WTC11 (cell line): ENCODE measurements at regions not wholly inside any gene's neighbourhood (a gene's known extent, or its start where the extent isn't known, plus 50 kb on each side); places are given as distances from the start of the nearest gene placed in this dataset.

Experiments used
- ATAC-seq: fragments of 200-7000 bp; cut with Tn5 transposase; 2 replicates; pipeline ENCODE4 v1.10.0; 2021; ENCODE audit warnings: mild to moderate bottlenecking, moderate library complexity
- CTCF ChIA-PET: fragments of 300-600 bp; sonication (Branson Sonifier 250); formaldehyde crosslinking; loops from one replicate; lab custom pipeline; 2021; ENCODE audit warnings: antibody characterized with exemption; lab: Charles Lee
- POLR2A ChIA-PET: fragments of 350-600 bp; sonication (Branson Sonifier 250); formaldehyde crosslinking; loops from one replicate; lab custom pipeline; 2021; ENCODE audit warnings: antibody characterized with exemption; lab: Charles Lee
- DNase-seq: peaks from one replicate; pipeline ENCODE4 v3.0.0; 2021; ENCODE audit warnings: low spot score
- H3K27ac Mint-ChIP-seq: 2 replicates; pipeline ENCODE4 v1.8.0; 2021; ENCODE audit warnings: mixed read lengths
- H3K27me3 Mint-ChIP-seq: 2 replicates; pipeline ENCODE4 v1.8.0; 2021; ENCODE audit warnings: low read depth, mild to moderate bottlenecking, moderate library complexity, mixed read lengths
- H3K36me3 Mint-ChIP-seq: 2 replicates; pipeline ENCODE4 v1.8.0; 2021; ENCODE audit warnings: mixed read lengths
- H3K4me1 Mint-ChIP-seq: 2 replicates; pipeline ENCODE4 v1.8.0; 2022; ENCODE audit warnings: mixed read lengths
- H3K4me3 Mint-ChIP-seq: 2 replicates; pipeline ENCODE4 v1.8.0; 2021; ENCODE audit warnings: mild to moderate bottlenecking, moderate library complexity, mixed read lengths
- H3K9me3 Mint-ChIP-seq: 2 replicates; pipeline ENCODE4 v1.8.0; 2021; ENCODE audit warnings: mixed read lengths
- ERG ChIP-seq: fragments of 250-450 bp; sonication (Bioruptor Pico); IDR thresholded peaks from 2 replicates; pipeline ENCODE4 v1.8.0; 2021; ENCODE audit warnings: mild to moderate bottlenecking
- ESRRA ChIP-seq: sonication (generic); formaldehyde crosslinking; IDR thresholded peaks from 2 replicates; pipeline ENCODE4 v1.8.1; 2022; ENCODE audit warnings: mild to moderate bottlenecking, missing genetic modification reagents, borderline replicate concordance
- HMGA2 ChIP-seq: fragments of 250-450 bp; sonication (Bioruptor Pico); IDR thresholded peaks from 2 replicates; pipeline ENCODE4 v1.4.0; 2021; ENCODE audit warnings: mild to moderate bottlenecking, moderate library complexity
- HMGXB4 ChIP-seq: sonication (generic); formaldehyde crosslinking; IDR thresholded peaks from 2 replicates; pipeline ENCODE4 v1.8.1; 2023; ENCODE audit warnings: mild to moderate bottlenecking, moderate library complexity, missing genetic modification reagents
- MYBL2 ChIP-seq: sonication (generic); formaldehyde crosslinking; IDR thresholded peaks from 2 replicates; pipeline ENCODE4 v1.8.1; 2023; ENCODE audit warnings: mild to moderate bottlenecking, moderate library complexity, missing genetic modification reagents
- NR3C1 ChIP-seq: sonication (generic); formaldehyde crosslinking; conservative IDR thresholded peaks from 2 replicates; pipeline ENCODE4 v1.8.1; 2023; ENCODE audit warnings: low read depth, mild to moderate bottlenecking, missing genetic modification reagents
- SMAD3 ChIP-seq: sonication (generic); formaldehyde crosslinking; IDR thresholded peaks from 2 replicates; pipeline ENCODE4 v1.8.0; 2022; ENCODE audit warnings: missing genetic modification reagents, mild to moderate bottlenecking, borderline replicate concordance
- SMAD4 ChIP-seq: sonication (generic); formaldehyde crosslinking; IDR thresholded peaks from 2 replicates; pipeline ENCODE4 v1.8.0; 2022; ENCODE audit warnings: mild to moderate bottlenecking, missing genetic modification reagents
- TEAD1 ChIP-seq: sonication (generic); formaldehyde crosslinking; IDR thresholded peaks from 2 replicates; pipeline ENCODE4 v1.8.0; 2022; ENCODE audit warnings: mild to moderate bottlenecking, missing genetic modification reagents
- ZBTB21 ChIP-seq: sonication (generic); formaldehyde crosslinking; IDR thresholded peaks from 2 replicates; pipeline ENCODE4 v1.8.1; 2023; ENCODE audit warnings: mild to moderate bottlenecking, missing genetic modification reagents, borderline replicate concordance
- ZNF121 ChIP-seq: sonication (generic); formaldehyde crosslinking; IDR thresholded peaks from 2 replicates; pipeline ENCODE4 v1.8.0; 2023; ENCODE audit warnings: missing genetic modification reagents
- ZNF138 ChIP-seq: sonication (generic); formaldehyde crosslinking; conservative IDR thresholded peaks from 2 replicates; pipeline ENCODE4 v1.8.1; 2022; ENCODE audit warnings: mild to moderate bottlenecking, moderate library complexity, missing genetic modification reagents
- ZNF263 ChIP-seq: sonication (generic); formaldehyde crosslinking; IDR thresholded peaks from 2 replicates; pipeline ENCODE4 v1.8.1; 2022; ENCODE audit warnings: low read depth, mild to moderate bottlenecking, moderate library complexity, missing genetic modification reagents
- TF ChIP-seq, protein P1 (sequence below): sonication (generic); formaldehyde crosslinking; IDR thresholded peaks from 2 replicates; pipeline ENCODE4 v1.8.1; 2022; ENCODE audit warnings: mild to moderate bottlenecking, missing genetic modification reagents, moderate library complexity, borderline replicate concordance
- TF ChIP-seq, protein P2 (sequence below): sonication (generic); formaldehyde crosslinking; IDR thresholded peaks from 2 replicates; pipeline ENCODE4 v1.8.1; 2023; ENCODE audit warnings: mild to moderate bottlenecking, missing genetic modification reagents
- TF ChIP-seq, protein P3 (sequence below): sonication (generic); formaldehyde crosslinking; conservative IDR thresholded peaks from 2 replicates; pipeline ENCODE4 v1.8.1; 2023; ENCODE audit warnings: mild to moderate bottlenecking, low read depth, missing genetic modification reagents, moderate library complexity

DNA sequence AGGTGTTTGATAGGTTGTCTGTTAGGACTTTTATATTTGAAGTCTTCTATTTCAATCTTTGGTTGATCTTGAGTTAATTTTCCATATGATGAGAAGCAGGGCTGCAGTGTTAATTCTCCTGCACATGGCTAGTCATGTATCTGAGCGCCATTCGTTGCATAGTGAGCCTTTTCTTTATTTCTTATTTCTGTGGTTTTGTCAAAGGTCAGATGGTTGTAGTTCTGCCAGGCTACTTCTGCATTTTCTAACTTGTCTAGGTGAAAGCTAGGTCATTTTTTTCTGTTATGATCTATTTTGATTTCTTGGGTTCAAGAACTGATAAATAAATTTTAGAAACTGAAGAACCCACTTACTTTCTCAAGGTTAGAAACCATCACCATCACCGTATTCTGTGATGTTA is 56.7 kb downstream of the CCDC74A start:
- POLR2A ChIA-PET = no interaction called here
- Mint-ChIP-seq H3K36me3 (no peaks in the 10 kb centered on the region), H3K4me1 (peaks cover 12% of the 10 kb centered on the region), H3K27ac (no peak overlapping the region), H3K4me3 (no peak overlapping the region), H3K9me3 (peaks cover 3% of the 10 kb centered on the region; the same call in 1 of the 2 replicates)
- no peak for DNase-seq
- no peak for ATAC-seq
- CTCF ChIA-PET = no interaction called here
- TF ChIP-seq ESRRA (CRISPR knock-in tag) (no peak), ERG (CRISPR knock-in tag) (no peak), ZNF263 (no peak), HMGA2 (CRISPR knock-in tag) (no peak), ZNF138 (no peak), ZNF121 (no peak), SMAD4 (CRISPR knock-in tag) (no peak), TEAD1 (no peak), HMGXB4 (CRISPR knock-in tag) (no peak), SMAD3 (no peak)
- TF ChIP-seq, protein P1, sequence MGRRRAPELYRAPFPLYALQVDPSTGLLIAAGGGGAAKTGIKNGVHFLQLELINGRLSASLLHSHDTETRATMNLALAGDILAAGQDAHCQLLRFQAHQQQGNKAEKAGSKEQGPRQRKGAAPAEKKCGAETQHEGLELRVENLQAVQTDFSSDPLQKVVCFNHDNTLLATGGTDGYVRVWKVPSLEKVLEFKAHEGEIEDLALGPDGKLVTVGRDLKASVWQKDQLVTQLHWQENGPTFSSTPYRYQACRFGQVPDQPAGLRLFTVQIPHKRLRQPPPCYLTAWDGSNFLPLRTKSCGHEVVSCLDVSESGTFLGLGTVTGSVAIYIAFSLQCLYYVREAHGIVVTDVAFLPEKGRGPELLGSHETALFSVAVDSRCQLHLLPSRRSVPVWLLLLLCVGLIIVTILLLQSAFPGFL (CRISPR knock-in tag) = no peak
- TF ChIP-seq, all 79 proteins: peak for 0
- H3K27me3 Mint-ChIP-seq = no peaks in the 10 kb centered on the region; the same call in 1 of the 2 replicates

DNA sequence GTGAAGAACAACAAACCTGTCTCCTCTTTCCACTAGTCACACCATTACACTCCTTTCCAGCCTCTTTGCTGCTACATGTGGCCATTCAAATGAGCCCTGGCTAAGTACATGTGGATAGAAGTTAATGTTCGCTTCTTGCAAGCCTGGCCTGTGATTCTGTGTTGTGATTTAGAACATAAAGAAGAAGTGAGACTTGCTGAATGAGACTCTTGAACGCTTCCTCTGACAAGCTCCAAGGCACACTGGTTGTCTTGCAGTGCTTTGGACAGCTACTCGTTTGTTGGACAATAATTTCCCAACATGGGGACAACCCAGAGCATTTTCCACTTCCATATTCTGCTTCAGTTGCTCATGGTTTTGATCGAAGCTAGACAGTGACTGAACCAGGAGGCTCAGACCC is 57.3 kb downstream of the CCDC74A start:
- Mint-ChIP-seq H3K9me3 (peaks cover 3% of the 10 kb centered on the region; the same call in 1 of the 2 replicates), H3K36me3 (no peaks in the 10 kb centered on the region), H3K4me1 (peaks cover 12% of the 10 kb centered on the region), H3K4me3 (no peak overlapping the region), H3K27ac (no peak overlapping the region), H3K27me3 (no peaks in the 10 kb centered on the region; the same call in 1 of the 2 replicates)
- ATAC-seq = no peak
- TF ChIP-seq MYBL2 (CRISPR knock-in tag) (no peak), NR3C1 (CRISPR knock-in tag) (no peak), ZBTB21 (no peak)
- TF ChIP-seq, protein P2, sequence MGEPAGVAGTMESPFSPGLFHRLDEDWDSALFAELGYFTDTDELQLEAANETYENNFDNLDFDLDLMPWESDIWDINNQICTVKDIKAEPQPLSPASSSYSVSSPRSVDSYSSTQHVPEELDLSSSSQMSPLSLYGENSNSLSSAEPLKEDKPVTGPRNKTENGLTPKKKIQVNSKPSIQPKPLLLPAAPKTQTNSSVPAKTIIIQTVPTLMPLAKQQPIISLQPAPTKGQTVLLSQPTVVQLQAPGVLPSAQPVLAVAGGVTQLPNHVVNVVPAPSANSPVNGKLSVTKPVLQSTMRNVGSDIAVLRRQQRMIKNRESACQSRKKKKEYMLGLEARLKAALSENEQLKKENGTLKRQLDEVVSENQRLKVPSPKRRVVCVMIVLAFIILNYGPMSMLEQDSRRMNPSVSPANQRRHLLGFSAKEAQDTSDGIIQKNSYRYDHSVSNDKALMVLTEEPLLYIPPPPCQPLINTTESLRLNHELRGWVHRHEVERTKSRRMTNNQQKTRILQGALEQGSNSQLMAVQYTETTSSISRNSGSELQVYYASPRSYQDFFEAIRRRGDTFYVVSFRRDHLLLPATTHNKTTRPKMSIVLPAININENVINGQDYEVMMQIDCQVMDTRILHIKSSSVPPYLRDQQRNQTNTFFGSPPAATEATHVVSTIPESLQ (CRISPR knock-in tag) = no peak
- TF ChIP-seq, protein P3, sequence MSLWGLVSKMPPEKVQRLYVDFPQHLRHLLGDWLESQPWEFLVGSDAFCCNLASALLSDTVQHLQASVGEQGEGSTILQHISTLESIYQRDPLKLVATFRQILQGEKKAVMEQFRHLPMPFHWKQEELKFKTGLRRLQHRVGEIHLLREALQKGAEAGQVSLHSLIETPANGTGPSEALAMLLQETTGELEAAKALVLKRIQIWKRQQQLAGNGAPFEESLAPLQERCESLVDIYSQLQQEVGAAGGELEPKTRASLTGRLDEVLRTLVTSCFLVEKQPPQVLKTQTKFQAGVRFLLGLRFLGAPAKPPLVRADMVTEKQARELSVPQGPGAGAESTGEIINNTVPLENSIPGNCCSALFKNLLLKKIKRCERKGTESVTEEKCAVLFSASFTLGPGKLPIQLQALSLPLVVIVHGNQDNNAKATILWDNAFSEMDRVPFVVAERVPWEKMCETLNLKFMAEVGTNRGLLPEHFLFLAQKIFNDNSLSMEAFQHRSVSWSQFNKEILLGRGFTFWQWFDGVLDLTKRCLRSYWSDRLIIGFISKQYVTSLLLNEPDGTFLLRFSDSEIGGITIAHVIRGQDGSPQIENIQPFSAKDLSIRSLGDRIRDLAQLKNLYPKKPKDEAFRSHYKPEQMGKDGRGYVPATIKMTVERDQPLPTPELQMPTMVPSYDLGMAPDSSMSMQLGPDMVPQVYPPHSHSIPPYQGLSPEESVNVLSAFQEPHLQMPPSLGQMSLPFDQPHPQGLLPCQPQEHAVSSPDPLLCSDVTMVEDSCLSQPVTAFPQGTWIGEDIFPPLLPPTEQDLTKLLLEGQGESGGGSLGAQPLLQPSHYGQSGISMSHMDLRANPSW (CRISPR knock-in tag) = no peak
- ChIA-PET CTCF (no interaction called here), POLR2A (no interaction called here)
- DNase-seq = no peak
